ENCODE measurements at regions not wholly inside any gene's neighbourhood (a gene's known extent, or its start where the extent isn't known, plus 50 kb on each side); places are given as distances from the start of the nearest gene placed in this dataset.

- no peak for DNase-seq (ENCODE audit: low read depth)
These were observed 139.8 kb downstream of the RPL22L1 start for GRCh38 chr3:170730071-170730812.

- no peak for DNase-seq (ENCODE audit: low read depth)
These were observed 141.8 kb downstream of the RPL22L1 start for GRCh38 chr3:170728181-170728580.

- DNase-seq (ENCODE audit: low read depth) = no peak
These were observed 141.9 kb upstream of the SLC7A14 start for GRCh38 chr3:170727754-170728153.

GRCh38 chr3:170726976-170727661 lies 141.2 kb upstream of the SLC7A14 start:
- peak; percentile 85 for DNase-seq (ENCODE audit: low read depth)

- peak; percentile 68 for DNase-seq (ENCODE audit: low read depth)
These were observed 139.4 kb upstream of the SLC7A14 start for GRCh38 chr3:170725285-170725731.

- DNase-seq (ENCODE audit: low read depth) = peak; percentile 81
These were observed 138.9 kb upstream of the SLC7A14 start for GRCh38 chr3:170724599-170725280.

GRCh38 chr3:170723241-170723640 lies 137.4 kb upstream of the SLC7A14 start:
- no peak for DNase-seq (ENCODE audit: low read depth)

- no peak for DNase-seq (ENCODE audit: low read depth)
These were observed 135.7 kb upstream of the SLC7A14 start for GRCh38 chr3:170721563-170721962.

GRCh38 chr3:170719300-170719699 lies 133.4 kb upstream of the SLC7A14 start:
- DNase-seq (ENCODE audit: low read depth) = no peak

GRCh38 chr3:170718848-170719247 lies 133.0 kb upstream of the SLC7A14 start:
- DNase-seq (ENCODE audit: low read depth) = no peak

GRCh38 chr3:170717410-170718402 lies 131.8 kb upstream of the SLC7A14 start:
- peak; percentile 62 for DNase-seq (ENCODE audit: low read depth)

GRCh38 chr3:170716172-170716805 lies 130.4 kb upstream of the SLC7A14 start:
- no peak for DNase-seq (ENCODE audit: low read depth)

- DNase-seq (ENCODE audit: low read depth) = no peak
These were observed 129.0 kb upstream of the SLC7A14 start for GRCh38 chr3:170714562-170715535.

- DNase-seq (ENCODE audit: low read depth) = no peak
These were observed 128.2 kb upstream of the SLC7A14 start for GRCh38 chr3:170714122-170714521.

GRCh38 chr3:170713653-170714052 lies 127.8 kb upstream of the SLC7A14 start:
- DNase-seq (ENCODE audit: low read depth) = no peak

- no peak for DNase-seq (ENCODE audit: low read depth)
These were observed 126.9 kb upstream of the SLC7A14 start for GRCh38 chr3:170712798-170713197.

- no peak for DNase-seq (ENCODE audit: low read depth)
These were observed 126.5 kb upstream of the SLC7A14 start for GRCh38 chr3:170712336-170712735.

GRCh38 chr3:170711786-170712185 lies 125.9 kb upstream of the SLC7A14 start:
- no peak for DNase-seq (ENCODE audit: low read depth)

- peak; percentile 85 for DNase-seq (ENCODE audit: low read depth)
These were observed 123.2 kb upstream of the SLC7A14 start for GRCh38 chr3:170709046-170709445.

- no peak for DNase-seq (ENCODE audit: low read depth)
These were observed 122.0 kb upstream of the SLC7A14 start for GRCh38 chr3:170707899-170708298.
